Pancreas (tissue), 10 donors: ENCODE measurements at regions not wholly inside any gene's neighbourhood (a gene's known extent, or its start where the extent isn't known, plus 50 kb on each side); places are given as distances from the start of the nearest gene placed in this dataset.
A peak's percentile ranks its signal among the peaks of the same experiment; 100 is the strongest.

Source experiments
- ATAC-seq, 4 donors: fragments of 200-7000 bp; cut with Tn5 transposase; one replicate each; pipeline versions ENCODE4 v1.8.0 to v1.9.1; 2020; ENCODE audit warnings: mild to moderate bottlenecking in 4 of 4, moderate library complexity in 4 of 4
- DNase-seq, 6 donors: peaks; one replicate each; pipeline ENCODE4 v3.0.0-alpha.2; 2020
- FAIRE-seq: peaks from 2 replicates; lab custom pipeline; 2012; peaks lifted over from hg19 to GRCh38; lab: Jason Lieb, UNC
- H3K27ac ChIP-seq, 4 donors: fragments of 200-600 bp; sonication (generic); 1 replicate in 3 of 4; 2 replicates in 1 of 4; pipeline versions ENCODE4 v1.5.0 to v1.8.0; 2020
- H3K27me3 ChIP-seq, 4 donors: fragments of 200-600 bp; one replicate each; pipeline ENCODE4 v1.8.0; 2021
- H3K36me3 ChIP-seq, 3 donors: fragments of 200-600 bp; sonication (generic) in 1 of 3; one replicate each; pipeline versions ENCODE4 v1.5.0 to v1.8.0; 2020 to 2021
- H3K4me1 ChIP-seq, 3 donors: fragments of 200-600 bp; one replicate each; pipeline ENCODE4 v1.8.0; 2021
- H3K4me3 ChIP-seq, 4 donors: fragments of 200-600 bp; sonication (generic) in 2 of 4; one replicate each; pipeline versions ENCODE4 v1.5.0 to v1.8.0; 2020 to 2021
- H3K9me3 ChIP-seq, 4 donors: fragments of 200-600 bp; one replicate each; pipeline ENCODE4 v1.8.0; 2021
- CTCF ChIP-seq, 4 donors: fragments of 200-600 bp; sonication (generic) in 3 of 4; IDR thresholded peaks; one replicate each; pipeline versions ENCODE4 v1.5.0 to v1.8.0; 2021; ENCODE audit warnings: antibody characterized with exemption in 4 of 4
- WGBS, 2 donors: extraction: QIAGEN DNeasy Blood & Tissue Kit; methylation state at CpG; one replicate each; pipeline ENCODE4 v1.1.7; 2013; 5-methylcytosine and 5-hydroxymethylcytosine counted together
- intact Hi-C, 3 donors: fragments of 100-400 bp; cut with DNase I; formaldehyde crosslinking; loops; one replicate each; pipeline versions ENCODE4 v1.11.1 to v1.14.2; 2022
- donor health status: healthy with polysubstance abuse.
- donor health status: DM: no; HTN: no; CAD: no; lungs with moderate emphysema.
- donor health status: DM: no; HTN: no; CAD: no.
- donor health status: control.
- donor health status: control.
- donor health status: Bipolar disorder and iron deficiency.
- donor health status: DM: yes; HTN: yes; CAD: no.
- donor health status: DM: no; HTN: no; CAD: no.
- donor health status: DM: no; HTN: no; CAD: no.
- donor health status: DM: yes; HTN: yes; CAD: no.

GRCh38 chr2:107711941-107712340 is 114.8 kb upstream of the RGPD4 start:
- TF ChIP-seq CTCF (IDR thresholded peaks at IDR 0.05), result no peak
- ATAC-seq (no peak), FAIRE-seq (no peak), DNase-seq (no peak)
- Histone ChIP-seq H3K27ac (no peak overlapping the region), H3K4me3 (no peak overlapping the region), H3K36me3 (no peaks in the 10 kb centered on the region), H3K9me3 (no peaks in the 10 kb centered on the region), H3K4me1 (no peaks in the 10 kb centered on the region), H3K27me3 (no peaks in the 10 kb centered on the region)
- 39 to 49% methylated on average over 3 of the region's 3 CpGs for WGBS, 2 donors
- intact Hi-C loops, result no loop called here

GRCh38 chr2:107712857-107713256 is 113.8 kb upstream of the RGPD4 start:
- H3K27ac ChIP-seq, result no peak overlapping the region
- FAIRE-seq, result no peak
- H3K4me1 ChIP-seq, result no peaks in the 10 kb centered on the region
- peak in 1 of 4 donors; percentile 38 for ATAC-seq
- H3K9me3 ChIP-seq, result no peaks in the 10 kb centered on the region
- no peaks in the 10 kb centered on the region for H3K27me3 ChIP-seq
- no peak overlapping the region for H3K4me3 ChIP-seq
- no peak for DNase-seq
- intact Hi-C loops, result no loop called here
- 48 to 60% methylated on average over 6 of the region's 6 CpGs for WGBS, 2 donors
- TF ChIP-seq CTCF (IDR thresholded peaks at IDR 0.05), result no peak
- no peaks in the 10 kb centered on the region for H3K36me3 ChIP-seq

GRCh38 chr2:107717661-107718060 is 109.0 kb upstream of the RGPD4 start:
- no peaks in the 10 kb centered on the region for H3K4me1 ChIP-seq
- FAIRE-seq, result no peak
- H3K9me3 ChIP-seq, result no peaks in the 10 kb centered on the region
- H3K27ac ChIP-seq, result no peak overlapping the region
- H3K36me3 ChIP-seq, result no peaks in the 10 kb centered on the region
- 28 to 35% methylated on average over 5 of the region's 5 CpGs for WGBS, 2 donors
- H3K27me3 ChIP-seq, result peaks cover 0 to 1% (median 0%) of the 10 kb centered on the region in 4 donors
- DNase-seq, result no peak
- H3K4me3 ChIP-seq, result no peak overlapping the region
- ATAC-seq, result no peak
- no peak for TF ChIP-seq CTCF (IDR thresholded peaks at IDR 0.05)
- intact Hi-C loops, result no loop called here

- H3K27me3 ChIP-seq, result peaks cover 0 to 5% (median 0%) of the 10 kb centered on the region in 4 donors
- no peaks in the 10 kb centered on the region for H3K36me3 ChIP-seq
- H3K4me3 ChIP-seq, result no peak overlapping the region
- DNase-seq (no peak), ATAC-seq (no peak), FAIRE-seq (no peak)
- H3K4me1 ChIP-seq, result no peaks in the 10 kb centered on the region
- 67 to 93% methylated on average over 3 of the region's 3 CpGs for WGBS, 2 donors
- H3K9me3 ChIP-seq, result no peaks in the 10 kb centered on the region
- TF ChIP-seq CTCF (IDR thresholded peaks at IDR 0.05), result no peak
- intact Hi-C loops, result no loop called here
- no peak overlapping the region for H3K27ac ChIP-seq
These were observed 107.6 kb upstream of the RGPD4 start for GRCh38 chr2:107719141-107719540.

- intact Hi-C loops, result no loop called here
- Histone ChIP-seq H3K4me3 (no peak overlapping the region), H3K27ac (no peak overlapping the region), H3K4me1 (no peaks in the 10 kb centered on the region), H3K27me3 (peaks cover 0 to 5% (median 0%) of the 10 kb centered on the region in 4 donors), H3K9me3 (no peaks in the 10 kb centered on the region), H3K36me3 (no peaks in the 10 kb centered on the region)
- FAIRE-seq, result no peak
- TF ChIP-seq CTCF (IDR thresholded peaks at IDR 0.05), result no peak
- WGBS, 2 donors, result 52 to 62% methylated on average over 7 of the region's 7 CpGs
- no peak for ATAC-seq
- DNase-seq, result no peak
These were observed 106.9 kb upstream of the RGPD4 start for GRCh38 chr2:107719836-107720235.
